GM21423 (cell line): ENCODE measurements at regions not wholly inside any gene's neighbourhood (a gene's known extent, or its start where the extent isn't known, plus 50 kb on each side); places are given as distances from the start of the nearest gene placed in this dataset.

Experiments
- ATAC-seq: cut with Tn5 transposase; IDR thresholded peaks from one replicate; pipeline ENCODE4 v1.9.1; 2021; ENCODE audit warnings: mild to moderate bottlenecking, moderate library complexity; ENCODE audit not compliant: unreplicated experiment

DNA sequence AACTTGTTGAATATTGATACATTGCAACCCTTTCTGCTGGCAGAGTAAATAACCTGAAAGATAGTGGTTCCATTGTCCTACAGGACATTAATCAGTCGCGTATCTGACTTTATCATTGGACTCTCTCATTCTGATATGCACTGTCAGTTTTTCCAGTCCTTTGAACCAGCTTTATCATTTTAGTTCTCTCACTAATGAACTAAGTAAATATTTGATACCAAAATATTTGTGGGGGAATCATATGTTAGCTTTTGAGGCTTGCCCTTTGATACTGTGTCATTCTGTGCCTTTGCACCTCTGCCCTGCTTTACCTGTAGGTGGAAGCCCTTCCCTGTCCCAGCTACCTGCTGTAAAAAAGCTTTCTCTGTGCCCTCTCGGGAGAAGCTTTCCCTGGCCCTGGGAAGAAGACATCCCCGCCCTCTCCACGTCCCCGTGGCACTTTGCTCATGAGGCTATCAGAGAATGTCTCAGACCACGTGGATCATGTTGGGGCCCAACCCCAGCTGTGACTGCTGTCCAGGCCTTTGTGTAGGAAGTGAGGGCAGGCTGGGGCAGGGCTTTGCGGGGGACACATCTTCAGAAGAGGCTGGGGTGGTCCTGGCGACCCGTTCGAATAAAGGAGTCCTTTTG is 117.8 kb upstream of the NXT1 start:
- no peak for ATAC-seq

DNA sequence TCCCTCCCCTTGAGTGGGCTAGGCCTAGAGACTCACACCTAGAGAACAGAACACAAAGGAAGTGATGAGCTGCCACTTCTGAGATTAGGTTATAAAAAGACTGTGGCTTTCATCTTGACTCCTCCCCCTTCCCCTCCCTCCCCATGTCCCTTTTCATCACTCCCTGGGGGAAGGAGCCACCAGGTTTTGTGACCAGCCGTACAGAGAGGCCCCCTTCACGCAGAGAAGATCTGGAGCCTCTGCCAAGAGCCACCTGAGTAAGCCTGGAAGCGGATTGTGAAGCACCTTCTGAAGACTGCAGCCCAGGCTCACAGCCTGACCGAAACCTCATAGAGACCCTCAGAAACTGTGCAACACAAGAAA is 118.4 kb upstream of the NXT1 start:
- ATAC-seq: no peak

DNA sequence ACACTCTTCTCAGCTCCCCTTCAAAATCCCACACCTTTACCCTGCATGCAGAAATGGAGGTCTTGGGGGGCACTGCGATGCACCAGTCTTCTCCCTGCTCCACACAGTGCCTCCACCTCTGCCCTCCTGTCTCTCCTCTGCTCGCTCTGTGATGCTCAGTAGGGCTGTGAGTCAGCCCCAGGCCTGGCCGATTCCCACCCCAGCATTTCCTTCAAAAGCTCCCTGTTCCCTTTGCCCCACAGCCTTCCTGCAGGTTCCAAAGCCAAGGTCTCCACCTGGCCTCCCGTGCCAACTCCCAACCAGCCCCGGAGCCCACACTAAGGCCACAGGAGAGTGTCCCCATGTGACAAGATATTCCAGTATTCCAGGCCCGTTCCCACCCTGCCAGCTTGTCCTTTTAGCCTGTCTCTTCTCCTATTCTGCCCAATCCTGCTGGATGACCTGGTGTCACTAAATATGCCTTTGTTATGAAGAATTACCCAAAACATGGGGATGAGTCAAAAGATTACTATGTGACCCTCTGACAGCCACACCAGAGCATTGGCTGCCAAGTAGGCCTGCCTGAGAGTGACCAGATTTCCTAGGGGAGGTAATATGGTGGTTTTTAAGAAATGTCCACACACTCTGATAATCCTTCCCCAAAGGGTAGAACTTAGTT is 118.9 kb upstream of the NXT1 start:
- ATAC-seq: no peak

DNA sequence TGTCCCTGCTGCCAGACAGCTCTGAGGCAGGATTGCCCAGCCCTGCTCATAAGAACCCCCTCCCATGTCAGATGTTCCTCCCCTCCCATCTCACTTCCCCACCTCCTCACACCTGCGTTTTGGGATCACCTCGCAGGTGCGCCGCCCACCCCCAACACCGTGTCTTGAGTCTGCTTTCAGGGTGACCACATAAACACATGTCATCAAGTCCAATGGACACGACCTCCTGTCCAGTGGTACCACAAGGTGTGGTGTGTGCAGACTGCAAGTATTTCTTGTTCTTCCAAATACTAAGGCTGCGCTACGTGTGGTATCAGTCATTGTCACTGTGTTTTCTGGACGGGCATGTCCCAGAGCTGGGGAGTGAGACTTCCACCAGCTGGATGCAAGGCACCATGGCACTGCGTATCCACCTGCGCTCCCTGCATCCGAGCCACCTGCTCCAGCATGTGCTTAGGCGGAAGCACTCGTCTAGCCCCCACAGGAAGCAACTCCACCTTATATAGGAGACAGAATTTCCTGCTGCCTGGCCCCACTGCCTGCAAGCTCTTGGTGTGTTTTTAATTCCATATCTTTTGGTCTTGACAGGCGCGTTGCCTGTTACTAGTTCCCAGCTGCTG is 119.7 kb upstream of the NXT1 start:
- no peak for ATAC-seq

DNA sequence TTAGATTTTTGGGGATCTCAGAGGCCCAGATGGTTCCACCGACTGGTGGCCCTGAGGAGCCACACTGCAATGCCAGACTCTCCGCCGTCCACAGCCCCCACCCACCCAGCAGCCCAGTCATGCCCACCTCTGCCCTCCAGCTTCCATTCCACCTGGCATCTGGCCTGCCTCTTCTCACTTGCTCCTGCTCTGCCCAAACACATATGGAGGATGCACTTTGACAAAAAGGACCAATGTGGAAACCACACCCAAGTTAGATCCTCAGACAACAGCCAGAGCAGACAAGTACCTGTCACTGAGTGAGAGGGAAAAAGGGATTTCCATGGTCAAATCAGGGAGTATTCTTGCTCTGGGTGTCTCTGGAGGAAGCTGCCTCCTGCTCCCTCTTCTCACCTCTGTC is 120.6 kb upstream of the NXT1 start:
- no peak for ATAC-seq

DNA sequence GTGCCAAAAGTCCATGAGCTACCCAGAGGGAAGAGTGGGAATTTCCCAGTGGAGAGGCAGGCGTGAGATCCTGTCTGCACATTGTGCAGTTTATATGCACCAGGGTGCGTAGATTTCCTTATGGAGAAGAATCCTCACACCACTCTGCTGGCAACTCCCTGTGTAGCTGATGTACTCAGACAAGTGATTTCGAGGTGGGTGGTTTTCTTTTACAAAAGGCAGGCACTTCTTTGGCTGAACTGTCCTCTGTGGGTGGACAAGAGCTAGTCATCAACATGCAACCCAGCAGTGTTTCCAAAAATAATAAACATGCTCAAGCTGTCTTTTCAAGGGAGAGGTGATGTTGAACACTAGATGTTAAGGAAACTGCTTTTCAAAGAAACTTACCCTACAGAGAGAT is 121.7 kb upstream of the NXT1 start:
- no peak for ATAC-seq

DNA sequence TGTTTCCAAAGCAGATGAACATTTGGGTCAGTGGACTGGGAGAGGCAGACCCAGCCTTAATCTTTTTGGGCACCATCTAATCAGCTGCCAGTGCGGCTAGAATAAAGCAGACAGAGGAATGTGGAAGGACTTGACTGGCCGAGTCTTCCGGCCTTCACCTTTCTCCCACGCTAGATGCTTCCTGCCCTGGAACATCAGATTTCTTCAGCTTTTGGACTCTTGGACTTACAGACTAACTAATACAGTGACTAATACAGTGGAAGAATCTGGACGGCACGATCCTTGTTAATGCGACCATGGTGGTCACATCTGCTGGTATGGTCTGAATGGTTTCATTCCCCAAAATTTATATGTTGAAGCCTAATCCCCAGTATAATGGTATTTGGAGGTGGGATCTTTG is 122.6 kb upstream of the NXT1 start:
- no peak for ATAC-seq

DNA sequence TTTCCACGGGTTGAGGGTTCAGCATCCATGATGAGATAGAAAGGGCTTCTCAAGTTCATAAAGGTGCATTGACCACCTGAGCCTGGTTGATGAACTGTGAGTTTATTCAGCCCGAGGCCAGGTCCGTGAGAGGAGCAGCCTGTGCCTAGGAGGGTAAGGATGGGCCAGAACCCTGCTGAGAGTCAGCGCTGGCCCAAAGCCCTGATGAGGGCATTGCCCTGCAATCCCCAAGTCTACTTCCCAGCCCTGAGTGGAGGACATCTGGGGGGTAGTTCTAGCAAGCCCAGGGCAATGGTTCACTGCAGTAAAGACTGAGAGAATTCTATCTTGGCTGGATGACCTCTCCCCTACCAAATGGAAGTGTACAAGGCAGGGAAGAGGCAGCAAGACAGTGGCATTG is 123.3 kb upstream of the NXT1 start:
- no peak for ATAC-seq

DNA sequence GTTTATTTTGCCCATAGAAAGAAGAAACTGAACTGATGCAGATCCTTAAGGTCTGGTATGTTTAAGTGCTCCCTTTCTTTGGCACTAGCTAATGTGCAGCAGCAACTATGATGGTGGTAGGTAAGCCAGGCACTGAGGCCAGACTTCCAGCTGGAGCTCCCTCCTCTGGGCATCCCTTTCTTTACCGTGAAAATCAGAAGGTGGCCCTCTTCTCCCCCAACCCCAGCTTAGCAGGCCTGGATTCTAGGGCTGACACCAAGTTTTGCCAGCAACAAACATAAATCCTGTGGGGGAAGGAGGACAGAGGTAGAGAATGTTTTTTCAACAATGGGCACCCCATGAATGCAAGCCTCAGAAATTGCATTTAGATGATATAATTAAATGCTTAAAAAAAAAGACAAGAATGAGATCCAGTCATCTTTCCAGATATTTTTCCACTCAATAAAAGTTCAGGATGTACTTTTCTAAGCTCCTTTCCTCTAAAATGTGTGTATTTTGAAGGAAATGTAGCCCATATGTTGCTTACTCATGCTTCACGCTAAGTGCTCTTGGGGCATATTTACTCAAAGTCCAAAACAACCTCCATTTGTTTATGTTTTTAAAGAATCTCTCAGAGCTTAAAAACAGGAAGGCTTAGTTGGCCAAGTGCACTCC is 123.9 kb upstream of the NXT1 start:
- no peak for ATAC-seq

DNA sequence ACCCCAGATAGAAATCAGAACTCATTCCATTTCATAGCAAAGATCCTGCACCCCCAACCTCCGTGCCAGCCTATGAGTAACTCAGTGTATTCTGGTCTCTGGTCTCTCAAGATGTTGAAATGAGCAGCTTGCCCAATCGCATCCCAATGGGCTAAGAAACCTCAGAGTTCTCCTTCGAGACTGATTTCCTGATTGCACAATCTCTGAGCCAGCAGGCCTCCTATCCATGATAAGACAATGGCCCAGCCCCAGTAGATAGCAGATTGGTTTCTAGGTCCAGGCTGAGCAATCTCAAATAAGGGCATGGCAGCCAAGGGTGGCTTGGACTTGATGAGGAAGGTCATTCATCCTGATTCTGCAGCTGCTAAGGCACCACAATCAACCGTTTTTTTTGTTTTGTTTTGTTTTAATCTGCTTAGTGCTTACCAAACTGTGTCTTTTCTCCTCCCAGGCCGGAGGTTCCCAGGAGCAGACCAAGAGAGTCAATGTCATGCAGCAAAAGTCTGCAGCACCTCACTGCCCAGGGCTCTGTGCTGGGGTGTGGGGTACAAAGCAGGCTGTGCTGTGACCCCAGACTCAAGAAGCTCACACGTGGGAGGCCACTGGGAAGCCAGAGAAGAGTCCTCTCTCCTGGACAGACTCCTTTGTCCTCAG is 125.1 kb upstream of the NXT1 start:
- ATAC-seq: no peak

DNA sequence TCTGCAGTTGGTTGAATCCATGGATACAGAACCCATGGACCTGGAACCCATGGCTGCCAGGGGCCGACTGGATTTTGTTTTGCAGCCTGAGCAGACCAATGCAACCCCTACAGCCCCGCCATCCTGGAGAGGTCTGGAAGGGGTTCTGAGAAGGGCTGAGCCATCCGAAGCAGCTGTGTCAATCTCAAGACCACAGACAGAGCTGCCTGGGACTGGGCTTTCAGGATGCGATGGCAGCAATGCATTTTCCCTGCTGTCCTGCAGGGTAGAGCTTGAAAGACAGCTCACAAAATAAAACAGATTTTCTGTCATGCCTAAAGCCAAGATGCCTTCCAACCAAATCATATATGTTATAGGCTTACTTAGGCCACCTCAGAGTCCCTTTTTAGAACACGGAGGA is 125.8 kb upstream of the NXT1 start:
- no peak for ATAC-seq

DNA sequence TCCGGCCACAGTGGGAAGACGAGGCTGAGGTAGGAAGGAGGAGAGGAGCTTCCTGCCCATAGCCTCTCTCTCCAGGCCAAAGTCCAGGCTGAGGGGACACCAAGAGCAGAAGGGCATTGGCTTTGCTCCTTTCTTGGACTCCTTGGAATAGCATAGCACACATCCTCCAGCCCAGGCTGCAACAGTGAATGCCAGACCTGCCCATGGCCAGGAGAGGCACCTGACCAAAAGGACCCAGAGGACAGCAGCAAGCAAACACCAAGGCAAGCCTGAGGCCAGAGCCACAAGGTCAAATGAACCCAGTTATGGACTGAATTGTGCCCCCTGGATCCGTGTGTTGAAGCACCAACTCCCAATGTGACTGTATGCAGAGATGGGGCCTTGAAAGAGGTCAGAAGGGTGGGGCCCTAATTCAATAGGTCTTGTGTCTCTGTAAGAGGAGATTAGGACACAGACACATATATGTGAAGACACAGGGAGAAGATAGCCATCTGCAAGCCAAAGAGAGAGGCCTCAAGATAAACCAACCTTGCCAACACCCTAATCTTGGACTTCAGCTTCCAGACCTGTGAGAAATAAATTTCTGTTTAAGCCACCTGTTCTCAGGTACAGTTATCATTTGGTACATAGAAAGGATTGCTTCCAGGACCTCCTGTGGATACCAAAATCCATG is 126.5 kb upstream of the NXT1 start:
- no peak for ATAC-seq

DNA sequence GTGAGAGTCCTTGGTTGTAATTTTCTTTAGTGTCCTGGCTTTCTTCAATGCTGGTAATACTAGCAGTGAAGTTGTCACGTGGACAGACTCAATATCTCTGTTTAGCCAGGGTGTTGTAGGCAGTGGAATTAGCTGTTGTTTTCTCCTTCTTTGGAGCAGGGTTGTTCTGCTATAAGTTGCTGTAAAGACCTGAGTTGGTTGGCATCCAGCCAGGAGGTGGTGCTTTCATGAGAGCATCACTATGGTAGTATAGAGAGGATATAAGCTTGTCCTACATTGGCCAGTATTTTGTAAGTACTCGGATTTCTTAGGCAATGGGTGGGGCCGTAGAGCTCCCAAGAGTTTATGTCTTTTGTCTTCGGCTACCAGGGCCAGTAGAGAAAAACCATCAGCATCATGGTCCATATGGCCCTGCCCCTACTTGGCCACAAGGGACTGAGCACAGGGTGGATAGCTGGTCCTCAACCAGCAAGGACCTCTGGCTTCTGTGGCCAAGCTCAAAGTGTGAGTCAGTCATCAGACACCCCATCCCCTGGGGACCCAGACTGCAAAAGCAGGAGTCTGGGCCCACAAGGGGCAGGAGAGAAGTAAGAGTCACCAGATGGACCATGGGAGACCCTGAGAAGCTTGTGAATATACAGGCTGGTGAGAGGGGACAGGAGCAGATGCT is 127.9 kb upstream of the NXT1 start:
- no peak for ATAC-seq

DNA sequence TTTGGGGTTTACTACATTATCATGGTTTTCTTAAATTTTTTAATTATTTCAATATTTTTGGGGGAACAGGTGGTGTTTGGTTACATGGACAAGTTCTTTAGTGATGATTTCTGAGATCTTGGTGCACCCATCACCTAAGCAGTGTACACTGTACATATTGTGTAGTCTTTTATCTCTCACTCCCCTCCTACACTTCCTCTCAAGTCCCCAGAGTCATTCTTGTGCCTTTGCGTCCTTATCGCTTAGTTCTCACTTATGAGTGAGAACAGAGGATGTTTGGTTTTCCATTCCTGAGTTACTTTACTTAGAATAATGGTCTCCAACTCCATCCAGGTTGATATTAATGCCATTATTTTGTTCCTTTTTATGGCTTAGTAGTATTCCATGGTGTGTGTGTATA is 130.9 kb upstream of the CD93 start:
- no peak for ATAC-seq

DNA sequence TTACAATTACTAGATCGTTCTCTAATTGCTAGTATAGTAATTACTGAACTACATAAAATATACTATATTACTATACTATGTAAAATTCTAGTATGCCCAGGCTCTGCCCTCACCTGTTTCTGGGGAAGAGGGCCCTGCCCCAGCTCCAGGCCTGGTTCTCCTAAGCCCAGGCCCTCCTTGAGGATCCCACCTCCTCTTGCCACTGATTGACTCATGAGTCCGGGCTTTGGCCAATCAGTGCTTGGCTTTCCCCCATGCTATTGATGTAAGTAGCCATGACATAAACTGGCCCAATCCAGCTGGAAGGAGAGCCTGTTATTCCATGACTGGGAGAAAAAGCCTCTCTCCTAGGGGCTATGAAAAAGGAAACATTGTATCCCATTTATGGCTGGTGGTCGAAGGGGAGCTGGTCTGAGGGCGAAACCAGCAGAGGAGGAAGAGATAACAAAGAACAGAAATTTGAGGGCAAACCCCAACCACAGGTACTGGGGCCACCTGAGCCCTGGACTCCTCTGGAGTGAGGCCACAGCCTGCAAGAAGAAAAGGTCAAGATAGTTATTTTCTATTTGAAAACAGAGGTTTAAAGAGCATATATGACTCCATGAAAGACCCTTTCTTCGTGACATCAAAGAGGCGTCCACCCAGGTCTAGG is 129.3 kb upstream of the CD93 start:
- no peak for ATAC-seq

DNA sequence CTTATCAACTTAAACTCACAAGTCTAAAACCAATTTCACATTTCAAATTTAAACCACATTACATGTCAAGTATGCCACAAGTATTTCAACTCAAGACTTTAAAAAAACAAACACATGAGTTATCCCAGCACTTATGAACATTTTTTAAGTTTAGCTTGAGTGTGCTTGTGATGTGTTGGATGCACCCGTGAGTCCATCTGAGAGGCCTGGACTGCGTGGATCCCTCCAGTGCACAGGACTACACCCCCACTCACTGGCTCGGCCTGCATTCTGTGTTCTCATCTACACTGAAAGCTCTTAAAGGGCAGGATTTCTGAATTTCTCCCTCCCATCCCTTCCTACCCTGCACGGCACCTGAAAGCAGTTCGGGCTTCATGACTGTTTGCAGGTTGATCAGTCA is 128.8 kb upstream of the CD93 start:
- no peak for ATAC-seq

DNA sequence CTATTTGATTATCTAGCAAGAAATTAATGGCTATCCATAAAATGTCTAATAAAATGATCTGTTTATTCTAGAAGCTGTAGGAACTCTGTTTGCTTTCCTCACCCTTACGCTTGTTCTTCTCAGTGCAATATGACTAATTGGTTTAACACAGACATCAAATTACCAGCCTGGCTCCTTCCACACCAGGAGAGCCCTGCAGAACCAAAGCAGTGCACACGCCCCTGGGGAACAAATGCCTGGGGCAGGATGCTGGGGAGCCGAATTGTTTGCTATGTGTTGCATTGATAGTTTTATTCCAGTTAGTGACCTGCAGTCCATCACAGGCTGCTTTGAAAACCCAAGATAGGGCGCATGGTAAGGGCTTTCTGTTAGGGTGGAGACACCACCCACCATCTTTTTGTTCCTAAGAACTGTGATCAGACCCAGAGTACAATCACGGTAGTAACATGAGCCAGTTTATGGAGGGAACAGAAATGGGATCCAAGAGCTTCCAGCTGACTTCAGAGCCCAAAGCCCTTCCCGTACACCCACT is 126.4 kb upstream of the CD93 start:
- no peak for ATAC-seq

DNA sequence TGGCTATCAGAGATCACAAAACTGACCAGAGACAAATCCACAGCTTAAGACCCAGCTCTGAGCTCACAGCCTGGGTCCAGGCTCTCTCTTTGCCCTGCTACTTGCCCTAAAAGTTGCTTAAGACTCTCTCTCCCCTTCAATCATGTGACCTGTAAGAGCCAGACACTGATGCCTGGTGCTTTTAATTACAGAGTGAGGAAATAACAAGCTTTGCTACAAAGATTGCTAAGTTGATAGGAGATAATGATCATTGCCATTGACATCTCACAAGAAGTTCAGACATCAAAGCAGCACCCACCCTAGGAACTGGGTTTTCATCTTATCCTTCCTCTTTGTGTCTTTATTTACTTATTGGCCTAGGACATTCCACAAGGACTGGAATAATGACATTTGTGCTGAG is 125.9 kb upstream of the CD93 start:
- ATAC-seq: no peak

DNA sequence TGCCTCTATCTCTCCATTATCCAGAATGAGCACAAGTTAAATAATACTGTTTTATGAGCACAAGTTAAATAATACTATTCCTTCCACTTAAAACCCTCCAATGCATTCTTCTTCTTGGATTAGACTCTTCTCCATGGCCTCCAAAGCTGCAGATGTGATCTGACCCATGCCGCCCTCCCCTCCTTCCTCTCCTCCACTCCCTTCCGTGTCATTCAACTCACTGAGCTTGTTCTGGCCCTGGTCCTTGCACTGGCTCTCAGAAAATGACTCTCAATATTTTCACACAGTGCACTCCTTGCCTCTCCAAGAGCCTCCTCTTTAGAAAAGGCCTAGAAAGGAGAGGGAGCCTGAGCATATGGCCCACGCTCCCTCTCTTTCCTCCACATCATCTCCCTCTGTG is 125.0 kb upstream of the CD93 start:
- ATAC-seq: no peak
